GM12872 (cell line): ENCODE measurements at regions not wholly inside any gene's neighbourhood (a gene's known extent, or its start where the extent isn't known, plus 50 kb on each side); places are given as distances from the start of the nearest gene placed in this dataset.

Experiments
- TF ChIP-seq, protein P1 (sequence below): IDR thresholded peaks from 3 replicates; pipeline ENCODE4 v1.5.1; 2011; ENCODE audit warnings: low read depth, mild to moderate bottlenecking, low read length, moderate library complexity; ENCODE audit not compliant: insufficient read depth

DNA sequence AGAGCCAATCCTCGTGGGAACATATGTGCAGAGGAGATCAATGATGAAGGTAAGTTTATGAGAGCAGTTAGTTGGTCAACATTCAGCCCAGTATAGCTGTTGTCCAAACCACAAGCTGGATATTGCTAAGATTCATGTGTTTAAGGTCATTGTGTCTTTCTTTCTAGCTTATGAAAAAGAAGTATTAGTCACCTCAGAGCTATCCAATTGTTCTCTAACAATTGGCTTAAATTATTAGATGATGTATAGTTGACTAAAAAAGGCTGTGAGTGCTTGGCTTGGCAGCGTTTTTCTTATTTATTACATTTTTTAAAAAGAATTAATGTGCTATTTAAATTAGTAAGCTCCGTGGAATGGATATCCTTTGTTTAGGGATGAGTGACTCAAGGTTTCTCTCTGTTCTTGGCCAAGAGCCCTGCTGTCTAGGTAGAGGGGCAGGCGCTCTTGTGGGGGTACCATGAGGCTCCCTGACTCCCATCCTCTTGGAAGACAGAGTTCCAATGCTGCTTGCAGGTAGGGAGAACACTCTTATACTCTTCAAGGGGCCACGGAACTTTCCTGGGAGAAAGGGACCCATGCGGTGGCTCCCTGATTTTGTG lies 487.4 kb downstream of the IRX1 start:
- TF ChIP-seq, protein P1, sequence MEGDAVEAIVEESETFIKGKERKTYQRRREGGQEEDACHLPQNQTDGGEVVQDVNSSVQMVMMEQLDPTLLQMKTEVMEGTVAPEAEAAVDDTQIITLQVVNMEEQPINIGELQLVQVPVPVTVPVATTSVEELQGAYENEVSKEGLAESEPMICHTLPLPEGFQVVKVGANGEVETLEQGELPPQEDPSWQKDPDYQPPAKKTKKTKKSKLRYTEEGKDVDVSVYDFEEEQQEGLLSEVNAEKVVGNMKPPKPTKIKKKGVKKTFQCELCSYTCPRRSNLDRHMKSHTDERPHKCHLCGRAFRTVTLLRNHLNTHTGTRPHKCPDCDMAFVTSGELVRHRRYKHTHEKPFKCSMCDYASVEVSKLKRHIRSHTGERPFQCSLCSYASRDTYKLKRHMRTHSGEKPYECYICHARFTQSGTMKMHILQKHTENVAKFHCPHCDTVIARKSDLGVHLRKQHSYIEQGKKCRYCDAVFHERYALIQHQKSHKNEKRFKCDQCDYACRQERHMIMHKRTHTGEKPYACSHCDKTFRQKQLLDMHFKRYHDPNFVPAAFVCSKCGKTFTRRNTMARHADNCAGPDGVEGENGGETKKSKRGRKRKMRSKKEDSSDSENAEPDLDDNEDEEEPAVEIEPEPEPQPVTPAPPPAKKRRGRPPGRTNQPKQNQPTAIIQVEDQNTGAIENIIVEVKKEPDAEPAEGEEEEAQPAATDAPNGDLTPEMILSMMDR: no peak

DNA sequence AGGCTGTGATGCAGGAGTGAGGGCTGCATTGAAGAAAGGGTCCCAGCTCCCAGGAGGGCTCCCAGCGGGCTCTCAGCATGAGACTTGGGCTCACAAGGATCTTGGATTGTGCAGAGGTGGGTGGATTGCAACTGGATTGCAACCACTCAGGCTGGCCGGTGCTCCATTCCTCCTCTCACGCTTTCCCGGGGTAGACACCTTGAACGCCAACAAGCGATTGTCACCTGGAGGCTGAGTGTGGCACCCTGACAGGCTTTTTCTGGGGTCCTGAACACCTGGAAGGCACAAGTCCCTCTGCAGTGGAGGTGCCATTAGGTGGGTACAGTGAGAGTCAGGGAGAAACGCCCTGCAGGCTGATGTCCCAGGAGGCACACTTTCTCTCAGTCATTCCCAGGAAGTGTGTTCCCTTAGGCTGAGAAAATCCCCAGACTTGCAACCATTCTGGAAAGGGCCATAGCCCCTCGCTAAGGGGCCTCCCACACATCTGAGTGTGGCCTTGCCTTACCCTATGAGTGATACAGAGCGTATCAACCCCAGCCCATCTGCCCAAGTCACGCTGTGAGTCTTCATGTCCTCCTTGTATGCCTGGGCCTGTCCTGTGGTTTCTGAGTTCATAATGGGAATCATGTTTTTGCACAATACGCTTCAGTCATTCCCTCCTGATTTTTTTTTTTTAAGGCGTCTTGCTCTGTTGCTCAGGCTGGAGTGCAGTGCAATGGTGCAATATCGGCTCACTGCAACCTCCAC lies 488.1 kb downstream of the IRX1 start:
- TF ChIP-seq, protein P1: no peak

DNA sequence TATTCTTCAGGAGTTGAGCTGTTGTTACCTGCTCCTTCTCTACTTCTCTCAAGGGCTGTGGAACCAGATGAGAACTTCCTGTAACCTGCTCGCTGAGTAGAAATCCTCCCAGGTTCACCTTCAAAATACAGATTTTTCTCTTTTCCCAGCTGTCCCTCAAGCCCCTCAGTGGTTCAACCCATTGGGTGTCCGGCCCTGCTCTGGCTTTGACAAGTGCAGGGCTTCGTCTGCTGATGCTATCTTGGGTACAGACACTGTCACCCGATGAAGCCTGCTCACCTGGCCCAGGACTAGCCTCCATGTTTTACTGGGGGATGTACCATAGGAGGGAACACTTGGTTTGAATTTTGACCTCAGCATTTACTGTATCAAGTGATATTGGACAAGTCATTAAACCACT lies 490.4 kb downstream of the IRX1 start:
- TF ChIP-seq, protein P1: no peak

DNA sequence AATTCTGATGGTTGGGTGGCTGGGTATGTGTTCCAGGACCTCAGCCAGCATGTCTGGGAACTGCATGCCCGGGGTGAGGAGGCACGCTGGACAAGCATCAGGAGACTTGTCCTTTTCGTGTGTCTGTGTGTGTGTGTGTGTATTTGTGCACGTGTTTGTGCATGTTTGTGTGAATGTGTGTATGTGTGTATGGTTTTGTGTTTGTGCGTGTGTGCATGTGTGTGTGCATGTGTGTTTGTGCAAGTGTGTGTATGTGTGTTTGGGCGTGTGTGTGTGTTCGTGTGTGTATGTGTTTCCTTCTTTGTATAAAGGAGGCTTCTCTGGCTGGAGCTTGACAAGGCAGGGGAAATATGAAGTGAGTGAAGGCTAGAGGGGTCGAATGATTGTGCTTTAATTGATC lies 491.5 kb downstream of the IRX1 start:
- TF ChIP-seq, protein P1: no peak

DNA sequence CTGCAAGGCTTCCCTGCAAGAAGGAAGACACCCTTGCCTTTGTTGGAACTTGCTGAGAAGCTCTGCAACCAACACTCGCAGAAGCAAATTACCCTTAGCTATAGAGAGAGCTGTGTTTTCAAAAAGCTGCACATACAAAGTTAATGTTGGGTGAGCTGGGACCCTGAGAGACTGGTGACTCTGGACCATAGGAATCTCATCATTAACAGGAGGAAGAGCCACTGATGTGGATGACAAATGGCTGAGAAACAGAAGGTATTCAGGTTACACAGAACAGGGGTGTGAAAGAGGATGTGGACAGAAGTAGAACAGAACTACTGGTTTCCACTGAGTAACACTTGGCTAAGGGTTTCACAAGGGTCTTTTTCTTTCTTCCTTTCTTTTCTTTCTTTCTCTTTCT lies 493.5 kb downstream of the IRX1 start:
- TF ChIP-seq, protein P1: no peak

DNA sequence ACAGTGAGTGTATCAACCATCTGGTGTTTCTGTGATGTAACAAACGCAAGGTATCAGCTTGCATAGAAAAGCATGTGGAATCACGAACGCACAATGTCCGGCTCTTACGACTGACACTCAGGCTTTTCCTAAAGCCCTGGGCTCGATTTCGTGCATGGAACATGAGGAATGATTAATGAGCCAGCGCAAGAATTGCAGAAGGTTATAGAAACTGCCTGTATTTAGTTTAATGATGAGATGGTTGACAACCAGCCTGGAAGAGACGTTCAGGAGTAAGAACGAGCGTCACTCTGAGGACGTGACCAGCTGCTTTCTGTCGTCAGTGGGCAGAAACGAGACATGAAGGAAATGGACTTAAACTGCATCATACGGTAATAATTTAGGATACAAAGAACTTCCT lies 497.6 kb downstream of the IRX1 start:
- TF ChIP-seq, protein P1: no peak

DNA sequence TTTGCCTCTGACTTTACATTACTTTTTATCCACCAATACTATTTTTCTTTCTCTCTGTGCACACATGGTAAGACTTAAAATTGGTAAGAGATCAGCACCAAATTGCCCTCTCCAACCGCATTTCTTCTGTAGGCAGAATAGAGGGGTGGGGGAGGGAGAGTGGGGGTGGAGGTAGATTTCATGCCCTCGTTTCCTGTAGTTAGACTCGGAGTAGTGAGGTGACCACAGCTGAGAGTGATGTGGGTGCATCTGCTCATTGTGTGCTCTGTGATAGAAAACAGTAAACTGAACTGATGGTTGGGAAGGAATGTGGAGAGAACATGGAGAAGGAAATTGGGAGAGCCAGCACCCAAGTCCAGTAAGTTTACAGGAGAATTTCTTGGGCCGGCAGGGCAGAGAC lies 498.3 kb downstream of the IRX1 start:
- TF ChIP-seq, protein P1: no peak
